Heart left ventricle (tissue), 13 donors: ENCODE measurements at regions not wholly inside any gene's neighbourhood (a gene's known extent, or its start where the extent isn't known, plus 50 kb on each side); places are given as distances from the start of the nearest gene placed in this dataset.

Experiments
- POLR2A ChIP-seq, 2 donors: fragments of 450-650 bp; IDR thresholded peaks; one replicate each; pipeline ENCODE4 v1.6.1; 2017; ENCODE audit warnings: antibody characterized with exemption in 2 of 2, mild to moderate bottlenecking in 2 of 2, moderate library complexity in 2 of 2
- TF ChIP-seq, protein P1 (sequence below), 12 donors: fragments of 200-600 bp; sonication (generic) in 4 of 12; IDR thresholded peaks; one replicate each; pipeline versions ENCODE4 v1.5.0 to v1.8.0; 2018 to 2022; ENCODE audit warnings: antibody characterized with exemption in 12 of 12, mild to moderate bottlenecking in 5 of 12
- donor health status: ischemic (EF 13 %, LVEDD 7.1; RV severe dilation, severe dysfunction).
- donor health status: DM: no; HTN: yes; CAD: no.
- donor health status: DM: no; HTN: no; CAD: no.
- donor health status: ischemic (EF 25% LVEDD 6.9; RV normal size, moderate dysfunction).
- donor health status: ischemic (EF 25% LVEDD 5.7; RV mildly dilated, moderate dysfunction).
- donor health status: ischemic (EF 35%, LVEDD 5.7; RV mildly dilated, moderate dysfunction).
- donor health status: nonischemic (EF 11% LVEDD 7.7; RV severe dilation, severe dysfunction).
- donor health status: DM: yes; HTN: yes; CAD: no.
- donor health status: PGD.
- donor health status: ischemic (EF 29% LVEDD 5.4; RV normal size, mild dysfunction).
- donor health status: nonischemic (EF 23%, LVEDD 6.1; RV moderate dilation, normal function).

DNA sequence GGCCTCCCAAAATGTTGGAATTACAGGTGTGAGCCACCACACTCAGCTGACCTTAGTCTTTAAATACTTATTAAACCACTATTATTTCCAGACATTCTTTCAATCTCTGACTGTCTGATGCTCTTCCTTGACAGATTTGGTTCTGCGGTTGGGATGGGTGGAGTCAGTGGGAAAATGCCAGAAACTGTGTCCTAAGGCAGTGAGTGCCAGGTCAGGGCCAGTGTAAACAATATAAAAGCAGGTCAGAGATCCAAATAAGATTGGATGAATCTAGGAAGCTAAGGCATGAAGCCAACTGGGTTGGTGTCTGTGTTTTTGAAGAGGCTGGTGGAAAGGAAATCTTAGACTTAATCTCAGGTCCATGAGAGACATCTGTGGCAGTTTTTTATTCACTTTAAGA lies 74.7 kb downstream of the KLF5 start:
- TF ChIP-seq, protein P1, sequence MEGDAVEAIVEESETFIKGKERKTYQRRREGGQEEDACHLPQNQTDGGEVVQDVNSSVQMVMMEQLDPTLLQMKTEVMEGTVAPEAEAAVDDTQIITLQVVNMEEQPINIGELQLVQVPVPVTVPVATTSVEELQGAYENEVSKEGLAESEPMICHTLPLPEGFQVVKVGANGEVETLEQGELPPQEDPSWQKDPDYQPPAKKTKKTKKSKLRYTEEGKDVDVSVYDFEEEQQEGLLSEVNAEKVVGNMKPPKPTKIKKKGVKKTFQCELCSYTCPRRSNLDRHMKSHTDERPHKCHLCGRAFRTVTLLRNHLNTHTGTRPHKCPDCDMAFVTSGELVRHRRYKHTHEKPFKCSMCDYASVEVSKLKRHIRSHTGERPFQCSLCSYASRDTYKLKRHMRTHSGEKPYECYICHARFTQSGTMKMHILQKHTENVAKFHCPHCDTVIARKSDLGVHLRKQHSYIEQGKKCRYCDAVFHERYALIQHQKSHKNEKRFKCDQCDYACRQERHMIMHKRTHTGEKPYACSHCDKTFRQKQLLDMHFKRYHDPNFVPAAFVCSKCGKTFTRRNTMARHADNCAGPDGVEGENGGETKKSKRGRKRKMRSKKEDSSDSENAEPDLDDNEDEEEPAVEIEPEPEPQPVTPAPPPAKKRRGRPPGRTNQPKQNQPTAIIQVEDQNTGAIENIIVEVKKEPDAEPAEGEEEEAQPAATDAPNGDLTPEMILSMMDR (IDR thresholded peaks at IDR 0.05), result no peak
- TF ChIP-seq POLR2A (IDR thresholded peaks at IDR 0.05), result no peak
